Upper lobe of left lung (tissue), 4 donors: ENCODE measurements at regions not wholly inside any gene's neighbourhood (a gene's known extent, or its start where the extent isn't known, plus 50 kb on each side); places are given as distances from the start of the nearest gene placed in this dataset.

ENCODE experiments used
- CTCF ChIP-seq, 6 experiments: fragments of 450-650 bp in 4 of 6; fragments of 200-600 bp in 2 of 6; sonication (generic) in 2 of 6; IDR thresholded peaks; one replicate each; pipeline ENCODE4 v1.5.1; 2016 to 2019; ENCODE audit warnings: antibody characterized with exemption in 6 of 6
- EP300 ChIP-seq, 4 donors: sonication (generic); formaldehyde crosslinking; IDR thresholded peaks; one replicate each; pipeline ENCODE4 v1.5.1; 2017; ENCODE audit warnings: antibody characterized with exemption in 4 of 4, control low read depth in 2 of 4
- POLR2A ChIP-seq, 4 donors: fragments of 450-650 bp; IDR thresholded peaks; one replicate each; pipeline ENCODE4 v1.5.1; 2016 to 2017; ENCODE audit warnings: antibody characterized with exemption in 4 of 4, mild to moderate bottlenecking in 2 of 4
- POLR2AphosphoS5 ChIP-seq, 2 donors: sonication (generic); formaldehyde crosslinking; IDR thresholded peaks; one replicate each; pipeline ENCODE4 v1.5.1; 2017; ENCODE audit warnings: antibody characterized with exemption in 2 of 2

- TF ChIP-seq EP300 (IDR thresholded peaks at IDR 0.05) (no peak), CTCF (IDR thresholded peaks at IDR 0.05) (no peak), POLR2A (IDR thresholded peaks at IDR 0.05) (no peak), POLR2AphosphoS5 (IDR thresholded peaks at IDR 0.05) (no peak)
Observed at GRCh38 chr4:66955784-66956183, 589.5 kb downstream of the CENPC start.
